K562 (cell line): ENCODE measurements at regions not wholly inside any gene's neighbourhood (a gene's known extent, or its start where the extent isn't known, plus 50 kb on each side); places are given as distances from the start of the nearest gene placed in this dataset.

ENCODE experiments used
- ATAC-seq: fragments of 200-7000 bp; cut with Tn5 transposase; 3 replicates; pipeline ENCODE4 v1.9.1; 2020; ENCODE audit warnings: moderate library complexity
- BruUV-seq: library from RNA; stranded (reverse); fragments of 400-500 nt; replicated peaks from 2 replicates; lab custom pipeline; 2021; lab: Mats Ljungman, UMichigan
- CTCF ChIA-PET: fragments of 300-600 bp; formaldehyde crosslinking; extraction: SDS; loops from one replicate; lab custom pipeline; 2021; ENCODE audit warnings: low intra/inter-chr PET ratio; lab: Yijun Ruan, JAX
- POLR2A ChIA-PET: fragments of 300-600, 350-650 bp; sonication (Branson Sonifier 250); formaldehyde crosslinking; extraction: SDS; loops from one replicate; lab custom pipeline; 2021; ENCODE audit warnings: antibody characterized with exemption, inconsistent platforms; lab: Yijun Ruan, JAX
- DNase-seq, 4 experiments: peaks; one replicate each; pipeline versions ENCODE4 v3.0.0 to v3.0.0-alpha.2; 2011 to 2018; ENCODE audit warnings: low spot score in 3 of 4, mixed read lengths in 3 of 4; ENCODE audit errors: extremely low read depth in 1 of 4
- FAIRE-seq: peaks from 2 replicates; lab custom pipeline; 2011; peaks lifted over from hg19 to GRCh38; lab: Jason Lieb, UNC
- H2AFZ ChIP-seq: 2 replicates; pipeline ENCODE4 v1.6.0; 2011; ENCODE audit warnings: low read depth, low read length, control low read depth, inconsistent platforms
- H3K27ac ChIP-seq: fragments of 200-600 bp; 3 replicates; pipeline ENCODE4 v1.8.0; 2011; ENCODE audit warnings: low read depth, mild to moderate bottlenecking, control low read depth, inconsistent platforms, low read length, moderate library complexity, mixed read lengths; ENCODE audit errors: extremely low read depth
- H3K27me3 ChIP-seq, 2 experiments: fragments of 300-600 bp in 1 of 2; 2 replicates in 1 of 2; 3 replicates in 1 of 2; pipeline versions ENCODE4 v1.6.0 to v1.8.0; 2011; ENCODE audit warnings: inconsistent platforms in 2 of 2, low read length in 2 of 2, mild to moderate bottlenecking in 1 of 2, mixed read lengths in 1 of 2, moderate library complexity in 1 of 2; ENCODE audit not compliant: control insufficient read depth in 2 of 2, insufficient read depth in 2 of 2
- H3K36me3 ChIP-seq: fragments of 300-600 bp; 3 replicates; pipeline ENCODE4 v1.8.0; 2011; ENCODE audit warnings: mild to moderate bottlenecking, low read length, inconsistent platforms; ENCODE audit not compliant: control insufficient read depth, insufficient read depth
- H3K4me1 ChIP-seq, 2 experiments: fragments of 200-600 bp in 1 of 2; replicated peaks in 1 of 2; 2 replicates in 1 of 2; 3 replicates in 1 of 2; pipeline versions ENCODE4 v1.5.1 to v1.8.0; 2011; ENCODE audit warnings: inconsistent platforms in 2 of 2, low read length in 2 of 2, mild to moderate bottlenecking in 1 of 2, mixed read lengths in 1 of 2, moderate library complexity in 1 of 2; ENCODE audit not compliant: control insufficient read depth in 2 of 2, insufficient read depth in 2 of 2
- H3K4me2 ChIP-seq: 2 replicates; pipeline ENCODE4 v1.6.1; 2011; ENCODE audit warnings: low read length, control low read depth, inconsistent platforms, mixed read lengths; ENCODE audit not compliant: insufficient read depth
- H3K4me3 ChIP-seq: fragments of 200-600 bp; sonication (generic), shearing (Covaris generic); 2 replicates; pipeline ENCODE4 v1.5.1; 2016; ENCODE audit warnings: control low read depth, inconsistent platforms
- H3K79me2 ChIP-seq: fragments of 200-600 bp; 3 replicates; pipeline ENCODE4 v1.8.0; 2011; ENCODE audit warnings: low read length, inconsistent platforms; ENCODE audit not compliant: control insufficient read depth, insufficient read depth
- H3K9ac ChIP-seq, 2 experiments: 2 replicates each; pipeline versions ENCODE4 v1.6.0 to v1.6.1; 2011; ENCODE audit warnings: low read depth in 2 of 2, low read length in 2 of 2, control low read depth in 1 of 2, inconsistent platforms in 1 of 2, mild to moderate bottlenecking in 1 of 2, mixed read lengths in 1 of 2; ENCODE audit not compliant: insufficient read depth in 1 of 2
- H3K9me1 ChIP-seq: one replicate; pipeline ENCODE4 v1.6.0; 2011; ENCODE audit warnings: inconsistent platforms, mild to moderate bottlenecking, low read length, moderate library complexity; ENCODE audit not compliant: control insufficient read depth, insufficient read depth
- H3K9me3 ChIP-seq: replicated peaks from 2 replicates; pipeline ENCODE4 v1.5.1; 2011; ENCODE audit warnings: low read depth, low read length, inconsistent platforms; ENCODE audit not compliant: control insufficient read depth, insufficient read depth
- H4K20me1 ChIP-seq: replicated peaks from 2 replicates; pipeline ENCODE4 v1.6.1; 2011; ENCODE audit warnings: low read length, inconsistent platforms, mixed read lengths; ENCODE audit not compliant: control insufficient read depth, insufficient read depth
- CREB3 ChIP-seq: fragments of 450-650 bp; conservative IDR thresholded peaks from 2 replicates; pipeline ENCODE4 v1.6.1; 2016; ENCODE audit warnings: missing genetic modification characterization, low read depth, mild to moderate bottlenecking, missing compliant biosample characterization, moderate library complexity
- ERF ChIP-seq: fragments of 450-650 bp; formaldehyde crosslinking; IDR thresholded peaks from 2 replicates; pipeline ENCODE4 v1.4.0; 2020; ENCODE audit warnings: mild to moderate bottlenecking, mixed read lengths
- MYBL2 ChIP-seq, 2 experiments: fragments of 450-650 bp in 1 of 2; sonication (generic) in 1 of 2; formaldehyde crosslinking in 1 of 2; IDR thresholded peaks; 2 replicates each; pipeline versions ENCODE4 v1.6.1 to v1.8.1; 2017 to 2022; ENCODE audit warnings: borderline replicate concordance in 1 of 2, inconsistent platforms in 1 of 2, low read depth in 1 of 2, mild to moderate bottlenecking in 1 of 2, missing genetic modification reagents in 1 of 2, moderate library complexity in 1 of 2
- NBN ChIP-seq: fragments of 450-650 bp; IDR thresholded peaks from 2 replicates; pipeline ENCODE4 v1.6.1; 2016; ENCODE audit warnings: low read depth, mild to moderate bottlenecking
- RBFOX2 ChIP-seq: fragments of 200-400 bp; formaldehyde crosslinking; IDR thresholded peaks from 2 replicates; pipeline ENCODE4 v1.6.1; 2017; ENCODE audit warnings: low read depth, mild to moderate bottlenecking, low read length, moderate library complexity
- TCF7 ChIP-seq: sonication (generic); IDR thresholded peaks from 2 replicates; pipeline ENCODE4 v1.6.1; 2016; ENCODE audit warnings: antibody characterized with exemption, borderline replicate concordance
- ZBTB12 ChIP-seq: fragments of 250-450 bp; sonication (Bioruptor Pico); IDR thresholded peaks from 2 replicates; pipeline ENCODE4 v1.4.0; 2020
- ZC3H4 ChIP-seq: sonication (generic); formaldehyde crosslinking; IDR thresholded peaks from 2 replicates; pipeline ENCODE4 v1.9.0; 2021; ENCODE audit warnings: missing genetic modification reagents, borderline replicate concordance
- ZKSCAN8 ChIP-seq: fragments of 200-800 bp; sonication (Bioruptor generic); IDR thresholded peaks from 2 replicates; pipeline ENCODE4 v1.6.1; 2016; ENCODE audit warnings: missing genetic modification characterization, missing compliant biosample characterization
- ZNF12 ChIP-seq: sonication (generic); formaldehyde crosslinking; IDR thresholded peaks from 2 replicates; pipeline ENCODE4 v1.4.0; 2020; ENCODE audit warnings: mild to moderate bottlenecking, missing genetic modification reagents
- ZNF384 ChIP-seq: IDR thresholded peaks from 2 replicates; pipeline ENCODE4 v1.6.1; 2012; ENCODE audit warnings: low read depth, low read length, improper control_type of control experiment
- ZNF778 ChIP-seq: fragments of 450-650 bp; formaldehyde crosslinking; IDR thresholded peaks from 2 replicates; pipeline ENCODE4 v1.4.0; 2020; ENCODE audit warnings: mild to moderate bottlenecking, moderate library complexity
- WGBS: fragments of 100-300 bp; shearing (Covaris generic); methylation state at CpG from one replicate; pipeline ENCODE4 v1.1.6; 2016; ENCODE audit warnings: low coverage, mixed read lengths; ENCODE audit not compliant: insufficient coverage; ENCODE audit errors: missing lambda C conversion rate; 5-methylcytosine and 5-hydroxymethylcytosine counted together
- in situ Hi-C: fragments of 300-500 bp; cut with MboI; formaldehyde crosslinking; loops from 4 replicates; pipeline ENCODE4 v1.15.0; 2018; ENCODE audit warnings: inconsistent platforms, mixed read lengths
- intact Hi-C: fragments of 100-400 bp; cut with micrococcal nuclease; formaldehyde crosslinking; loops from 2 replicates; pipeline ENCODE4 v1.14.2; 2022
- TF ChIP-seq, protein P1 (sequence below): sonication (generic); formaldehyde crosslinking; IDR thresholded peaks from 2 replicates; pipeline ENCODE4 v1.9.0; 2022; ENCODE audit warnings: mild to moderate bottlenecking, missing genetic modification reagents

- TF ChIP-seq ZNF384 (no peak), ZNF778 (CRISPR knock-in tag) (no peak), NBN (no peak), MYBL2 (IDR thresholded peaks at IDR 0.05; ENCODE audit: low read depth) (no peak), MYBL2 (CRISPR knock-in tag; IDR thresholded peaks at IDR 0.05; ENCODE audit: borderline replicate concordance) (no peak), ERF (CRISPR knock-in tag) (no peak), TCF7 (no peak), ZBTB12 (CRISPR knock-in tag) (no peak), ZC3H4 (CRISPR knock-in tag) (no peak), ZKSCAN8 (CRISPR knock-in tag) (no peak), RBFOX2 (no peak), CREB3 (no peak), ZNF12 (CRISPR knock-in tag) (no peak)
- TF ChIP-seq, protein P1, sequence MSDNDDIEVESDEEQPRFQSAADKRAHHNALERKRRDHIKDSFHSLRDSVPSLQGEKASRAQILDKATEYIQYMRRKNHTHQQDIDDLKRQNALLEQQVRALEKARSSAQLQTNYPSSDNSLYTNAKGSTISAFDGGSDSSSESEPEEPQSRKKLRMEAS (CRISPR knock-in tag): no peak
- TF ChIP-seq, all 486 proteins: peak for 0
- H3K79me2 ChIP-seq: no peaks in the 10 kb centered on the region
- no peak overlapping the region for H2AFZ ChIP-seq
- BruUV-seq: no TSS peak
- H3K4me1 ChIP-seq: no peaks in the 10 kb centered on the region
- intact Hi-C loops: no loop called here
- no peaks in the 10 kb centered on the region for H3K36me3 ChIP-seq
- 0% methylated on average over 3 of the region's 3 CpGs for WGBS
- H3K27ac ChIP-seq: no peak overlapping the region
- no peak for FAIRE-seq
- POLR2A ChIA-PET: no interaction called here
- CTCF ChIA-PET: no interaction called here
- no peak overlapping the region for H3K4me2 ChIP-seq
- no peak overlapping the region for H3K9ac ChIP-seq
- no peaks in the 10 kb centered on the region for H3K27me3 ChIP-seq
- in situ Hi-C loops: no loop called here
- no peak for DNase-seq
- no peak for ATAC-seq
- no peaks in the 10 kb centered on the region for H4K20me1 ChIP-seq
- no peaks in the 10 kb centered on the region for H3K9me3 ChIP-seq
- no peak overlapping the region for H3K4me3 ChIP-seq
- H3K9me1 ChIP-seq: no peaks in the 10 kb centered on the region
These were observed 1094.6 kb downstream of the ROBO2 start for GRCh38 chr3:78134496-78134895.
